HG03521 (cell line): ENCODE measurements at regions not wholly inside any gene's neighbourhood (a gene's known extent, or its start where the extent isn't known, plus 50 kb on each side); places are given as distances from the start of the nearest gene placed in this dataset.

ENCODE experiments used
- ATAC-seq: cut with Tn5 transposase; IDR thresholded peaks from one replicate; pipeline ENCODE4 v1.9.1; 2021; ENCODE audit warnings: mild to moderate bottlenecking, moderate library complexity; ENCODE audit not compliant: unreplicated experiment

GRCh38 chr12:40552868-40553267, 139.4 kb upstream of the CNTN1 start:
- ATAC-seq = no peak

GRCh38 chr12:40557980-40558379, 134.3 kb upstream of the CNTN1 start:
- no peak for ATAC-seq

GRCh38 chr12:40559865-40560264, 132.4 kb upstream of the CNTN1 start:
- ATAC-seq = no peak

GRCh38 chr12:40560848-40561247, 131.4 kb upstream of the CNTN1 start:
- no peak for ATAC-seq

GRCh38 chr12:40561395-40561966, 130.8 kb upstream of the CNTN1 start:
- peak; percentile 66 for ATAC-seq

- ATAC-seq = no peak
Observed at GRCh38 chr12:40565029-40565633, 127.1 kb upstream of the CNTN1 start.

- ATAC-seq = no peak
Observed at GRCh38 chr12:40566271-40566670, 126.0 kb upstream of the CNTN1 start.

- no peak for ATAC-seq
Observed at GRCh38 chr12:40569626-40570179, 122.5 kb upstream of the CNTN1 start.

- ATAC-seq = no peak
Observed at GRCh38 chr12:40573024-40573423, 119.2 kb upstream of the CNTN1 start.

- no peak for ATAC-seq
Observed at GRCh38 chr12:40575987-40576386, 116.3 kb upstream of the CNTN1 start.

GRCh38 chr12:40577834-40578233, 114.4 kb upstream of the CNTN1 start:
- no peak for ATAC-seq

GRCh38 chr12:40579687-40580086, 112.6 kb upstream of the CNTN1 start:
- ATAC-seq = no peak

GRCh38 chr12:40580346-40580745, 111.9 kb upstream of the CNTN1 start:
- ATAC-seq = no peak

- ATAC-seq = no peak
Observed at GRCh38 chr12:40581889-40582288, 110.3 kb upstream of the CNTN1 start.

GRCh38 chr12:40583743-40584142, 108.5 kb upstream of the CNTN1 start:
- no peak for ATAC-seq

- ATAC-seq = no peak
Observed at GRCh38 chr12:40584763-40585162, 107.5 kb upstream of the CNTN1 start.

- no peak for ATAC-seq
Observed at GRCh38 chr12:40586823-40587222, 105.4 kb upstream of the CNTN1 start.

- ATAC-seq = no peak
Observed at GRCh38 chr12:40587421-40587820, 104.8 kb upstream of the CNTN1 start.

- no peak for ATAC-seq
Observed at GRCh38 chr12:40587970-40588369, 104.3 kb upstream of the CNTN1 start.

GRCh38 chr12:40597133-40597532, 95.1 kb upstream of the CNTN1 start:
- ATAC-seq = no peak

- no peak for ATAC-seq
Observed at GRCh38 chr12:40598073-40598472, 94.2 kb upstream of the CNTN1 start.

- no peak for ATAC-seq
Observed at GRCh38 chr12:40602562-40602961, 89.7 kb upstream of the CNTN1 start.

GRCh38 chr12:40614923-40615322, 77.3 kb upstream of the CNTN1 start:
- peak; percentile 52 for ATAC-seq
